SK-N-MC (cell line): ENCODE measurements at regions not wholly inside any gene's neighbourhood (a gene's known extent, or its start where the extent isn't known, plus 50 kb on each side); places are given as distances from the start of the nearest gene placed in this dataset.
"Not testable (repeated sequence)": the region's sequence is repeated elsewhere in the genome, so short reads cannot be mapped to it uniquely, and the experiment has no call there.

ENCODE experiments used
- EZH2 ChIP-seq: fragments of 200-600 bp; sonication (generic); IDR thresholded peaks from one replicate; pipeline ENCODE4 v1.6.1; 2017; ENCODE audit warnings: antibody characterized with exemption
- FOXP2 ChIP-seq: optimal IDR thresholded peaks from 2 replicates; pipeline ENCODE3; 2011; ENCODE audit warnings: mild to moderate bottlenecking, moderate library complexity; ENCODE audit not compliant: insufficient read depth; ENCODE audit errors: extremely low read length, control extremely low read depth
- POLR2AphosphoS5 ChIP-seq: IDR thresholded peaks from 2 replicates; pipeline ENCODE4 v1.6.1; 2012; ENCODE audit warnings: mild to moderate bottlenecking, low read depth, low read length, borderline replicate concordance

GRCh38 chr7:6962871-6963270 is 136.8 kb upstream of the CCZ1B start:
- TF ChIP-seq EZH2, POLR2AphosphoS5, FOXP2: not testable (repeated sequence)
